HG03280 (cell line): ENCODE measurements at regions not wholly inside any gene's neighbourhood (a gene's known extent, or its start where the extent isn't known, plus 50 kb on each side); places are given as distances from the start of the nearest gene placed in this dataset.

Experiments used
- ATAC-seq: cut with Tn5 transposase; IDR thresholded peaks from one replicate; pipeline ENCODE4 v1.9.1; 2021; ENCODE audit warnings: mild to moderate bottlenecking, moderate library complexity; ENCODE audit not compliant: unreplicated experiment

GRCh38 chr12:126602612-126603011 lies 1537.4 kb downstream of the AACS start:
- no peak for ATAC-seq

DNA sequence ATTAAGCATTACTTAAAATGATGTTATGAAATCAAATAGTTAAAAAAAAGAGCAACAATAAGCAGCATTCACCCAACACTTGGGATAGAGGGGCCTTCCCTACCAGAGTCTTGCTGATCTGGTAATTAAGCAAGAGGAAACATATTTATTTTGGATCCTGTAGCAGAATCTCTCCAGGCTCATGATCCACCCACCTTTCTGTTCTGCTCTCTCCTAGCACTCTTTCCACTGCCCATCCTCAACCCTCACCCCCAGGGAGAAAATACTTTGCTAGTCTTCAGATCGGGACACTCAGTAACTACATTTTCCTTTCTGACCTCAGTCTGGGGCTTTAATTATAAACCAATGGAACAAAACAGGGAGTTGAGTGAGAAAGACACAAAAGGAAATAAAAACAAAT lies 1541.9 kb downstream of the AACS start:
- ATAC-seq = no peak

DNA sequence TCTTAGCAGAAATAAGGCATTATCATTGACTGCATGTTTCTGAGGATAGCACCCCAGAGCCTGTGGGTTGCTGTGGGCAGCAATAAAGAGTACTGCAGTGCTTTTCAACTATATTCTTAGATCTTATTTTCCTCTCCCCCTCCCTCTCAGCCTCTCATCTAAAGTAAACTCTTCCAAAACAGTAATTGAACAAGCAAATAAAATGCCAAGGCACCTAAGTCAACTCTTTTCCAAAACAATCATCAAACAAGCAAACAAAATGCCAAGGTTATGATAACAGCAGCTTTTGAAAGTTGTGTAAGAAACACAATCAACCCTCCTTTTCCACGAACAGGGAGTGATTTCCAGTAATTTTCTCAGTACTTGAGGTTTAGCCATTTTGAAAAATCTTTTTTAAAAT lies 1542.6 kb downstream of the AACS start:
- ATAC-seq = no peak

GRCh38 chr12:126608607-126609175 lies 1543.5 kb downstream of the AACS start:
- ATAC-seq = no peak

DNA sequence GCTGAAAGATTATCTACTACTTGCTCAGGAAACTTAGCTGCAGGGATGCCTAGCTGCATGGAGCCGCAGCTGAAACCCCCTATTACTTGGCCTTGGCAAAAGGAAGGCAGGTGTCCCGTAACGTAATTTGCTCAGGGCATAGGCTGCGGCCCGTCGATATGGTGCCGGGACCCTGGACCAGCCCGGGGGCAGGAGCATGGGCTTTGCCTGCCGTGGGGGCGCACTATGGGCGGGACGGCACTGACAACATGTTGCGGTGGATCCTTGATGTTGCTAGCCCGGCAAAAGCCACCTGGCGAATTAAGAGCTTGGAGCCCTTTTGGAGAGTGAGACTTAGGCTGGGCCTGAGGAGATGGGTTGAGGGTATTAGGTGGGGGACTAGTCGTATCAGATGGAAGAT lies 1551.2 kb downstream of the AACS start:
- no peak for ATAC-seq

GRCh38 chr12:126617312-126617711 lies 1552.1 kb downstream of the AACS start:
- ATAC-seq = no peak

- ATAC-seq = no peak
These were observed 1562.4 kb downstream of the AACS start for GRCh38 chr12:126627596-126627995.

- no peak for ATAC-seq
These were observed 1571.6 kb downstream of the AACS start for GRCh38 chr12:126636821-126637220.

GRCh38 chr12:126644236-126645020 lies 1579.2 kb downstream of the AACS start:
- ATAC-seq = no peak

DNA sequence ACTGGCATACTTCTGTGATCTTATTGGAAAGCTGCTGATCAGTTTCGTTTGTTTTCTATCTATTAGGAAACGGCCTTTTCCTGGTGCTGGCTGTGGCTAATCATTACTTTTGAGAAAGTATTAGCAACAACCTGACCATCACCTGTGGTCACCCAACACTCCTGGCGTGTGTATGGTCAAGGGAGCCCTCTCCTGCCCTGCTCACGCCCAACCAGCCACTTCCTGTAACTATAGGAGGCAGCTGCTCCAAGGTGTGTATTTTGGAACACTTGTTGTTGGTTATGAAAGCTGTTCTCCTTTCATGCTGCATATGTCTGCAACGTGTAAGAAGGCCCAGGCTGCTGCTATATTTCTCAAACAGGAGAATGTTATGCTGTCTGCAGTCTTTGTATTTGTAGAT lies 1582.8 kb downstream of the AACS start:
- ATAC-seq = no peak

GRCh38 chr12:126651133-126651532 lies 1585.9 kb downstream of the AACS start:
- no peak for ATAC-seq

GRCh38 chr12:126663304-126664094 lies 1598.3 kb downstream of the AACS start:
- no peak for ATAC-seq

DNA sequence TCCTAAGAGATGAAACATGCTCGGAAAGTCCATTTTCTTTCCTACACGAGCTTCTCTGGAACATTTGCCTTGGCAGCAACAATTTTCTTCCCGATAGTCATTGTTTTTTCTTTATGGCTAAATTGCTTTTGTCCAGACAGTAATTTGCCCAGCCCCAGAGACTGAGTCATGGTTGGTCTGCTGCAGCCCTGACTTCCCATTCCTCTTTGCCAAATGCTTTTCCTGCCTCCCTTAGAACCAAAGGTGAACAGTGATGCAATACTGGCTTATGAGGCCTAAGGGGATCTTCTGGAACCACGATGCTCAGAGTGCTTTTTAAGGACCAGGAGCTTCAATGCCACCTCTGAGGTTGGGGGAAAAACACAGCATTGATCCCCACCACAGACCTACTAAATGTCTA lies 1599.6 kb upstream of the TMEM132C start:
- ATAC-seq = no peak

- ATAC-seq = no peak
These were observed 1598.4 kb upstream of the TMEM132C start for GRCh38 chr12:126668538-126668937.

DNA sequence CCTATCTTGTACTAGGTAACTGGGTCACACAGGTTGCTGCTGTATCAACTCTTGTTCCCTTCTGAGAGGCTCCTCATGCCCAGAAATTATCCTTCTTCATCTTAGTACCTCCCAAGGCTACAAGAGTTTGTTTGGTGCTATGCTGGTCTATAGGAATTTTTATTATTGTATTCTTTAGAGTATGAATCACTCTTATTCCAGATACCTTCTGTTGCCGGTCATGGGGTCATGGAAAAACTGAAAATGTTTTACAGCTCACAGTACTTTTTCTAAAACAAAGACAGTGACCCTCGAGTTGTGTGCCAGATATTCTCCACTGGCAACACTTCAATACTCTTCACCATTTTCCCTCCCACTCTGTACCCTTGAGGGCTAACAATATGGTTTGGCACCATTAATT lies 1598.0 kb upstream of the TMEM132C start:
- ATAC-seq = no peak

GRCh38 chr12:126676434-126676833 lies 1590.5 kb upstream of the TMEM132C start:
- no peak for ATAC-seq

DNA sequence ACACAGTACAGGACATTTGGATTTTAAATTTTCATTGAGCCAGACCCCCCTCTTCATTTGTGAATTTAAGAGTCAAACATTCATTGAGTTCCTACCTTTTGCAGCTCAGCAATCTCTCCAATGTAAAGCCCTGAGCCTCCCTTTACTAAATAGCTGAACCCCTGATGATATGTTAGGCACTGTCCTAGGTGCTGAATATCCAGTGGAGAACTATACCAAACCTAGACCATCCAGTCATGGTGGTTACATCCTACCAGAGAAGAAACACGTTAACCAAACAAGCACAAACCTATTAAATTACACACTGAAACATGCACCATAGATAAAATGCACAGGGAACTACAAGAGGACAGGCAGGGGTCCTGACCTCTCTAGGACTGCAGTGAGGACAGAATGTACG lies 1585.3 kb upstream of the TMEM132C start:
- no peak for ATAC-seq

DNA sequence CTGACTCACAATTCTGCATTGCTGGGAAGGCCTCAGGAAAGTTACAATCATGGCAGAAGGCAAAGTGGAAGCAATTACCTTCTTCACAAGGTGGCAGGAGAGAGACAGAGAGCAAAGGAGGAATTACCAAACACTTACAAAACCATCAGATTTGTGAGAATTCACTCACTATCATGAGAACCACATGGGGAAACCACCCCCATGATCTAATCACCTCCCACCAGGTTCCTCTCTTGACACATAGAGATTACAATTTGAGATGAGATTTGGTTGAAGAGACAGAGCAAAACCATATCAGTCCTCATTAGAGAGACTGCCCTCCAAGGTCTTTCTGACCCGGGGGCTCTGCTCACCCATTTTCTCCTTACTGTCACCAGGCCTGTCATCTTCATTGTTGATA lies 1582.3 kb upstream of the TMEM132C start:
- ATAC-seq = no peak

DNA sequence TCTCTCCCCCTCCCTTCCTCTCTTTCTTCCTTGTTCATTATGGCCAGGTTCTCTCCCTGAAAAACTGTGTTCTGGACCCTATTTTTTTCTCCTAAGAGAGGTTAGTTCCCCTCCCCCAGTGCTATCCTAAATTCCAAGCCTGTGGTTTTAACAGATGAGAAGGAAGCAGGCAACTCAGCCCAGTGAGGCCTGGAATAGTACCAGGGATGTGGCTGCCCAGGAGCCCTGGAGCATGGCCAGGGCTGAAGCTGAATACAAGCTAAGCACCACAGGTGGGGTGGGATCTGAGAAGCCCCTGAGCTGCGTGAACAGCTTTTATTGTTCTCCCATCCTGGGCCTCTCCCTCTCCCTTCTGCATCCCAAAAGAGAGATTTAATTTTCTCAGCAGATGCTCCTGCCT lies 1581.3 kb upstream of the TMEM132C start:
- ATAC-seq = no peak

GRCh38 chr12:126688556-126688955 lies 1578.4 kb upstream of the TMEM132C start:
- no peak for ATAC-seq

GRCh38 chr12:126700096-126700495 lies 1566.9 kb upstream of the TMEM132C start:
- ATAC-seq = no peak

- no peak for ATAC-seq
These were observed 1562.4 kb upstream of the TMEM132C start for GRCh38 chr12:126704609-126705008.
